ENCODE measurements at regions not wholly inside any gene's neighbourhood (a gene's known extent, or its start where the extent isn't known, plus 50 kb on each side); places are given as distances from the start of the nearest gene placed in this dataset.

DNA sequence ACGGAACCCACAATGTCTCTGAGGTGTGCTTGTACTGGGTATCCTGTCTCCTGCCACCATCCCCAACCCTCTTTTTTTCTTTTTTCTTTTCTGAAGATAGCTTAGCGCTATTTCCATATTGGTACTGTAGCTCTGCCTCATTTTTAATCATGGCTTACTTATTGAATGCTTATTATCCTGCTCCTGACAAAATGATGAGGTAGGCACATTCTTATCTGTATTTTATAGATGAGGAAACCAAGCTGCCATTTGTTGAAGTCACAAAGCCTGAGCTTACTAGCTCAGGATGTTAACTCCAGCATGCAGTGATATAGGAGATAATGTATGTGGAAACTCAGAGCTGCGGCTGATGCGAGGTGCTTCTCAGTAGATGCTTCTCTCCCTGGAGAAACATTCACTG is 61.4 kb upstream of the GPR6 start:
- no peak overlapping the region for H3K9ac ChIP-seq (ENCODE audit: low read depth, low read length)
- no peaks in the 10 kb centered on the region for H3K9me3 ChIP-seq (ENCODE audit: insufficient read depth, low read length, severe bottlenecking)
- DNase-seq (no peak), ATAC-seq (ENCODE audit: insufficient read depth, low read depth) (no peak)
- no peak overlapping the region for H3K4me2 ChIP-seq (ENCODE audit: insufficient read depth, low read length)
- H3K27me3 ChIP-seq (ENCODE audit: insufficient read depth, low read length, poor library complexity): no peaks in the 10 kb centered on the region
- no peaks in the 10 kb centered on the region for H4K20me1 ChIP-seq (ENCODE audit: insufficient read depth, low read length)
- no peak overlapping the region for H3K27ac ChIP-seq (ENCODE audit: low read length)
- TF ChIP-seq, protein P1, sequence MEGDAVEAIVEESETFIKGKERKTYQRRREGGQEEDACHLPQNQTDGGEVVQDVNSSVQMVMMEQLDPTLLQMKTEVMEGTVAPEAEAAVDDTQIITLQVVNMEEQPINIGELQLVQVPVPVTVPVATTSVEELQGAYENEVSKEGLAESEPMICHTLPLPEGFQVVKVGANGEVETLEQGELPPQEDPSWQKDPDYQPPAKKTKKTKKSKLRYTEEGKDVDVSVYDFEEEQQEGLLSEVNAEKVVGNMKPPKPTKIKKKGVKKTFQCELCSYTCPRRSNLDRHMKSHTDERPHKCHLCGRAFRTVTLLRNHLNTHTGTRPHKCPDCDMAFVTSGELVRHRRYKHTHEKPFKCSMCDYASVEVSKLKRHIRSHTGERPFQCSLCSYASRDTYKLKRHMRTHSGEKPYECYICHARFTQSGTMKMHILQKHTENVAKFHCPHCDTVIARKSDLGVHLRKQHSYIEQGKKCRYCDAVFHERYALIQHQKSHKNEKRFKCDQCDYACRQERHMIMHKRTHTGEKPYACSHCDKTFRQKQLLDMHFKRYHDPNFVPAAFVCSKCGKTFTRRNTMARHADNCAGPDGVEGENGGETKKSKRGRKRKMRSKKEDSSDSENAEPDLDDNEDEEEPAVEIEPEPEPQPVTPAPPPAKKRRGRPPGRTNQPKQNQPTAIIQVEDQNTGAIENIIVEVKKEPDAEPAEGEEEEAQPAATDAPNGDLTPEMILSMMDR (IDR thresholded peaks at IDR 0.05; ENCODE audit: borderline replicate concordance, extremely low read depth, low read length, poor library complexity, severe bottlenecking): no peak
- TF ChIP-seq EZH2 (IDR thresholded peaks at IDR 0.05; ENCODE audit: borderline replicate concordance, low read depth, low read length, severe bottlenecking): no peak
- no peak overlapping the region for H2AFZ ChIP-seq (ENCODE audit: low read depth, low read length)
- H3K79me2 ChIP-seq (ENCODE audit: insufficient read depth, low read length): no peaks in the 10 kb centered on the region
- H3K36me3 ChIP-seq (ENCODE audit: insufficient read depth, low read length): no peaks in the 10 kb centered on the region
- H3K4me3 ChIP-seq (ENCODE audit: low read depth in 1 of 2, low read length in 2 of 2): no peak overlapping the region
- no peaks in the 10 kb centered on the region for H3K4me1 ChIP-seq (ENCODE audit: insufficient read depth, low read length)

GRCh38 chr6:109918227-109918626 is 59.9 kb upstream of the GPR6 start:
- TF ChIP-seq EZH2 (IDR thresholded peaks at IDR 0.05; ENCODE audit: borderline replicate concordance, low read depth, low read length, severe bottlenecking): no peak
- TF ChIP-seq, protein P1 (IDR thresholded peaks at IDR 0.05; ENCODE audit: borderline replicate concordance, extremely low read depth, low read length, poor library complexity, severe bottlenecking): no peak
- ATAC-seq (ENCODE audit: insufficient read depth, low read depth) (no peak), DNase-seq (no peak)
- Histone ChIP-seq H3K9ac (ENCODE audit: low read depth, low read length) (no peak overlapping the region), H3K9me3 (ENCODE audit: insufficient read depth, low read length, severe bottlenecking) (no peaks in the 10 kb centered on the region), H4K20me1 (ENCODE audit: insufficient read depth, low read length) (no peaks in the 10 kb centered on the region), H3K4me1 (ENCODE audit: insufficient read depth, low read length) (no peaks in the 10 kb centered on the region), H3K27me3 (ENCODE audit: insufficient read depth, low read length, poor library complexity) (peaks cover 5% of the 10 kb centered on the region), H3K27ac (ENCODE audit: low read length) (no peak overlapping the region), H3K36me3 (ENCODE audit: insufficient read depth, low read length) (no peaks in the 10 kb centered on the region), H3K4me3 (ENCODE audit: low read depth in 1 of 2, low read length in 2 of 2) (no peak overlapping the region), H3K79me2 (ENCODE audit: insufficient read depth, low read length) (no peaks in the 10 kb centered on the region), H3K4me2 (ENCODE audit: insufficient read depth, low read length) (no peak overlapping the region), H2AFZ (ENCODE audit: low read depth, low read length) (no peak overlapping the region)

DNA sequence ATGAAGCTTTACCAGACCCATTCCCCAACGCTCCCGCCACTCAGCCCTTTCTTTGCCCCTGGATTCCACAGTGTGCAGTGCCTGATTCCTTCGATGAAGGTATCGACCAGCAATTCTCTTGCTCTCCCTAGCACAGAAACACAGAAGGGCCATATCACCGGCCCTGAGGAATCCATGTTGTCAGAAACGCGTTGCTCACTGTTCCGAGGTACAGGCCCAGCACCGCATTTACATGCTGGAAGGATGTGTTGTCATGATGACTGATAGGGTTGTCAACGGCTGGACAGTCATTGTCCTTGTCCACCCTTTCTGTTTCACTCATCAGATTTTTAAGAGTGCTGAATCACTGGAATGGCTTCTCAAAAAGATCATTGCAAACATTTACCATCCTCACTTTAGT is 57.2 kb upstream of the GPR6 start:
- Histone ChIP-seq H3K27ac (ENCODE audit: low read length) (no peak overlapping the region), H3K9ac (ENCODE audit: low read depth, low read length) (no peak overlapping the region), H3K27me3 (ENCODE audit: insufficient read depth, low read length, poor library complexity) (peaks cover 7% of the 10 kb centered on the region), H3K4me1 (ENCODE audit: insufficient read depth, low read length) (no peaks in the 10 kb centered on the region), H3K79me2 (ENCODE audit: insufficient read depth, low read length) (no peaks in the 10 kb centered on the region), H4K20me1 (ENCODE audit: insufficient read depth, low read length) (no peaks in the 10 kb centered on the region), H3K4me2 (ENCODE audit: insufficient read depth, low read length) (no peak overlapping the region), H3K9me3 (ENCODE audit: insufficient read depth, low read length, severe bottlenecking) (no peaks in the 10 kb centered on the region), H3K36me3 (ENCODE audit: insufficient read depth, low read length) (no peaks in the 10 kb centered on the region), H2AFZ (ENCODE audit: low read depth, low read length) (0 out of 2 replicates have a peak overlapping the region, but pooled peaks have one; percentile 9), H3K4me3 (ENCODE audit: low read depth in 1 of 2, low read length in 2 of 2) (no peak overlapping the region)
- DNase-seq (no peak), ATAC-seq (ENCODE audit: insufficient read depth, low read depth) (no peak)
- no peak for TF ChIP-seq EZH2 (IDR thresholded peaks at IDR 0.05; ENCODE audit: borderline replicate concordance, low read depth, low read length, severe bottlenecking)
- TF ChIP-seq, protein P1 (IDR thresholded peaks at IDR 0.05; ENCODE audit: borderline replicate concordance, extremely low read depth, low read length, poor library complexity, severe bottlenecking): no peak

DNA sequence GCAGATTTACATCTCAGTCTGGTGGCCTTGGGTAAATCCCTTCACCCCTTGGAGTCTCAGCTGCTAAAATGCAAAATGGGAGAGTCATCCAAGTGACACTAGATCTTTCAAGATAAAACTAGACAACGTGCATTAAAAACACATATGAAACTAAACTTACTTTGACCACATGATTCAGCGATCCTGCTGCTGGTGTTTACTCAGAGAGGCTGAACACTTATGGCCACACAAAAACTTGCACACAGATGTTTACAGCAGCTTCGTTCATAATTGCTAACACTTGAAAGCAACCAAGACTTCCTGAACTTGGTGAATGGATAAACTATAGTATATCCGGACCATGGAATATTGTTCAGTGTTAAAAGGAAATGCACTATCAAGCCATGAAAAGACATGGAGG is 55.3 kb upstream of the GPR6 start:
- Histone ChIP-seq H3K36me3 (ENCODE audit: insufficient read depth, low read length) (no peaks in the 10 kb centered on the region), H2AFZ (ENCODE audit: low read depth, low read length) (no peak overlapping the region), H3K27ac (ENCODE audit: low read length) (no peak overlapping the region), H3K9ac (ENCODE audit: low read depth, low read length) (no peak overlapping the region), H3K4me1 (ENCODE audit: insufficient read depth, low read length) (no peaks in the 10 kb centered on the region), H3K4me2 (ENCODE audit: insufficient read depth, low read length) (no peak overlapping the region), H3K4me3 (ENCODE audit: low read depth in 1 of 2, low read length in 2 of 2) (no peak overlapping the region), H4K20me1 (ENCODE audit: insufficient read depth, low read length) (no peaks in the 10 kb centered on the region), H3K9me3 (ENCODE audit: insufficient read depth, low read length, severe bottlenecking) (no peaks in the 10 kb centered on the region), H3K79me2 (ENCODE audit: insufficient read depth, low read length) (no peaks in the 10 kb centered on the region), H3K27me3 (ENCODE audit: insufficient read depth, low read length, poor library complexity) (peaks cover 11% of the 10 kb centered on the region)
- ATAC-seq (ENCODE audit: insufficient read depth, low read depth): no peak
- TF ChIP-seq EZH2 (IDR thresholded peaks at IDR 0.05; ENCODE audit: borderline replicate concordance, low read depth, low read length, severe bottlenecking): no peak
- TF ChIP-seq, protein P1 (IDR thresholded peaks at IDR 0.05; ENCODE audit: borderline replicate concordance, extremely low read depth, low read length, poor library complexity, severe bottlenecking): no peak
- DNase-seq: no peak

Data from DND-41 (cell line).